Left ventricle myocardium inferior (tissue), 1 donor: ENCODE measurements at regions not wholly inside any gene's neighbourhood (a gene's known extent, or its start where the extent isn't known, plus 50 kb on each side); places are given as distances from the start of the nearest gene placed in this dataset.
"Not testable (repeated sequence)": the region's sequence is repeated elsewhere in the genome, so short reads cannot be mapped to it uniquely, and the experiment has no call there.

ENCODE experiments used
- DNase-seq: peaks from one replicate; pipeline ENCODE4 v3.0.0-alpha.2; 2020
- H3K27ac ChIP-seq: fragments of 200-600 bp; replicated peaks from 2 replicates; pipeline ENCODE4 v1.8.0; 2021
- H3K27me3 ChIP-seq: fragments of 200-600 bp; 2 replicates; pipeline ENCODE4 v1.8.0; 2021; ENCODE audit warnings: low read depth
- H3K36me3 ChIP-seq: fragments of 200-600 bp; 2 replicates; pipeline ENCODE4 v1.8.0; 2021
- H3K4me1 ChIP-seq: fragments of 200-600 bp; 2 replicates; pipeline ENCODE4 v1.8.0; 2021
- H3K4me3 ChIP-seq: fragments of 200-600 bp; 2 replicates; pipeline ENCODE4 v1.8.0; 2021; ENCODE audit warnings: mild to moderate bottlenecking, moderate library complexity
- H3K9me3 ChIP-seq: fragments of 200-600 bp; replicated peaks from 2 replicates; pipeline ENCODE4 v1.8.0; 2021
- intact Hi-C: fragments of 100-400 bp; cut with micrococcal nuclease; formaldehyde crosslinking; loops from one replicate; pipeline ENCODE4 v1.11.0; 2022
- TF ChIP-seq, protein P1 (sequence below): fragments of 200-600 bp; IDR thresholded peaks from 2 replicates; pipeline ENCODE4 v1.8.0; 2021; ENCODE audit warnings: antibody characterized with exemption, mild to moderate bottlenecking, borderline replicate concordance
- donor health status: DM: no; HTN: yes; CAD: no; lungs with severe emphysema.

DNA sequence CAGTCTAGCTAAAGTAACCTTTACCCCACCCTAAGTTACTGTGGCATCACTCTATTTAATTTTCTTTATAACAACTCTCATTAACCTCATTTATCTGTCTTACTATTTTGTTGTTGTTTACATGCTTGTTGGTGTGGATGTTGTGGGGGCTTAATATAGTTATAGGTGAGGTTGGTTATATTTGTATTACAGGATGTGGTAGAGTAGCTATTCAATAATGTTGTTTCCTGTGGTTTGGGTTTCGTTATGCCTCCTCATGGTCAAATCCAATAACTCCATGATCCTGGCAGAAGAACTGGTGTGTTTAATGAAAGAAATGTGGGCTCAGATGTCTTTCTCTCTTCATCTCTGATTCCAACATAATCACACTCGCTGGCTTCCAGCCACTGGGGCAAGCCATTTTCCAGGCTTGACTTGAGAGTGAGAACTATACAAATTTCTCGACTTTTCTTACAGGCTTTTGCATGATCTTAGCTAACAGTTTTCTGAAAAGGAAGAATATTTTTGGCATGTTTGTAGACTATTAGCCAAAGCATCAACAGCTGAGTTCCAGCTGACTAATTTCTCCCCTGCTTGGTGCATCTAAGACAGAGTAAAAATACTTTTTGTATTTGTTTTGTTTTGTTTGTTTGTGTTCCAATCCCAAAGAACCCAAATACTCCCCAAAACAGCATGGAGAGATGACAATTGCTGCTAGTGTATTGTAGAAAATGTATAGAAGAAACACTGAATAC is 303.7 kb upstream of the PAPPA start:
- Histone ChIP-seq H3K4me1 (no peaks in the 10 kb centered on the region), H3K27me3 (no peaks in the 10 kb centered on the region), H3K27ac (no peak overlapping the region), H3K9me3 (no peaks in the 10 kb centered on the region), H3K36me3 (no peaks in the 10 kb centered on the region), H3K4me3 (no peak overlapping the region)
- intact Hi-C loops: no loop called here
- DNase-seq: no peak
- TF ChIP-seq, protein P1, sequence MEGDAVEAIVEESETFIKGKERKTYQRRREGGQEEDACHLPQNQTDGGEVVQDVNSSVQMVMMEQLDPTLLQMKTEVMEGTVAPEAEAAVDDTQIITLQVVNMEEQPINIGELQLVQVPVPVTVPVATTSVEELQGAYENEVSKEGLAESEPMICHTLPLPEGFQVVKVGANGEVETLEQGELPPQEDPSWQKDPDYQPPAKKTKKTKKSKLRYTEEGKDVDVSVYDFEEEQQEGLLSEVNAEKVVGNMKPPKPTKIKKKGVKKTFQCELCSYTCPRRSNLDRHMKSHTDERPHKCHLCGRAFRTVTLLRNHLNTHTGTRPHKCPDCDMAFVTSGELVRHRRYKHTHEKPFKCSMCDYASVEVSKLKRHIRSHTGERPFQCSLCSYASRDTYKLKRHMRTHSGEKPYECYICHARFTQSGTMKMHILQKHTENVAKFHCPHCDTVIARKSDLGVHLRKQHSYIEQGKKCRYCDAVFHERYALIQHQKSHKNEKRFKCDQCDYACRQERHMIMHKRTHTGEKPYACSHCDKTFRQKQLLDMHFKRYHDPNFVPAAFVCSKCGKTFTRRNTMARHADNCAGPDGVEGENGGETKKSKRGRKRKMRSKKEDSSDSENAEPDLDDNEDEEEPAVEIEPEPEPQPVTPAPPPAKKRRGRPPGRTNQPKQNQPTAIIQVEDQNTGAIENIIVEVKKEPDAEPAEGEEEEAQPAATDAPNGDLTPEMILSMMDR: no peak

DNA sequence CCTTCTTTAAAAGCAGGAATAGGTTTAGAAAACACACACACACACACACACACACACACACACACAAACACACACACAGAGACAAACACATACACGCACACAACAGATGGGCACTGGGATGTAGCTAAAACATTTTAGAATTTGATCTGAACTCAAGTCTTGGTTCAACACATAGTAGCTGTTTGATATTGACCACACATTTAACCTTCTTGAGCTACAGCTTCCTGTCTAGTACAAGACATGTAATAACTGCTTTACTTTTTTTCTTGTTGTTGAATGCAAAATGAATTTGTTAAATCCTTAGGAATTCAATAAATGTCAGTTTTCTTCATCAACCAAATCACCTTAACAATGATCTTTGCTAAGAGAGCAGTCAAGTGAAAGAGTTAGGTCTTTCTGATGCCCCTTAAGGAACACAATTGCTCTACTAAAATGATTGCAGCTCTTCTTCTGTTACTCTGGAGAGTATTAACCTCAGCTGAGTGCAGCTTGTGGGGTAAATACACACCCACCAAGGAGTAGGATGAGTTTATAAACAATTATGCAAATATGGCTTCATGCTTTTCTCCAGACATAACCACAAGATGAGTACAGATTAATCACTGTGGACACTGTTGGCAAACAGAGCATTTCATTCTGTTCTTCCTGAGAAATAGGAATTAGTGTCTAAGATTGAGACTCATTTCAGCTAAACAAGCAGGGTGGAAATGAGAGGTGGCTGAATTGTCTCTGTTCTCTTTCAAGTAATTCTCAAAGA is 302.9 kb upstream of the PAPPA start:
- no peaks in the 10 kb centered on the region for H3K4me1 ChIP-seq
- TF ChIP-seq, protein P1: no peak
- no peaks in the 10 kb centered on the region for H3K9me3 ChIP-seq
- DNase-seq: no peak
- no peaks in the 10 kb centered on the region for H3K36me3 ChIP-seq
- H3K27ac ChIP-seq: no peak overlapping the region
- H3K27me3 ChIP-seq: no peaks in the 10 kb centered on the region
- no peak overlapping the region for H3K4me3 ChIP-seq
- intact Hi-C loops: no loop called here

DNA sequence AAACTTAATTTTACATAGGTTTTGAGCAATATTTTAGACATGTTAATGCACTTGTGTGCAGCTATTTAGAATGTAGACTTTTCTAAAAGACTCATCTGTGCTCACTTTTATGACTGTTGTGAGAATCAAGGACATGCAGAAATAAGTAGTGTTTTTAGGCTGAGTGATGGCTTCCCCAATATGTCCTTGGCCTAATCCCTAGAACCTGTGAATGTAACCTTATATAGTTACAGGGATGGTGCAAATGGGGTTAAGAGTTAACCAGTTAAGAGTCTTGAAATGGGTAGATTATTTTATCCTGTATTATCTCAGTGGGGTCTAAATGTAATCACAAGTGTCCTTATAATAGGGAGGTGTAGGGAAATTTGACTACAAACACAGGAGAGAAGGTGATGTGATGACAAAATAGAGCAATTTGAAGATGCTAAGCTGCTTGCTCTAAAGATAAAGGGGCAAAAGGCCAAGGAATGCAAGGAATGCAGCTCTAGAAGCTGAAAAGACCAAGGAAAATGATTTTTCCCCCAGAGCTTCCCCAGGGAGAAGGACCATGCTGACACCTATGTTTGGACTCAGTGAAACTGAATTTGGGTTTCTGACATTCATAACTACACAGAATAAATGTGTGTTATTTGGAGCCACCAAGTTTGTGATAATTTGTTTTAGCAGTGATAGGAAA is 298.0 kb upstream of the PAPPA start:
- no peak for DNase-seq
- Histone ChIP-seq H3K4me3 (no peak overlapping the region), H3K27me3 (no peaks in the 10 kb centered on the region), H3K4me1 (no peaks in the 10 kb centered on the region), H3K27ac (no peak overlapping the region), H3K9me3 (no peaks in the 10 kb centered on the region), H3K36me3 (no peaks in the 10 kb centered on the region)
- intact Hi-C loops: no loop called here
- TF ChIP-seq, protein P1: no peak

DNA sequence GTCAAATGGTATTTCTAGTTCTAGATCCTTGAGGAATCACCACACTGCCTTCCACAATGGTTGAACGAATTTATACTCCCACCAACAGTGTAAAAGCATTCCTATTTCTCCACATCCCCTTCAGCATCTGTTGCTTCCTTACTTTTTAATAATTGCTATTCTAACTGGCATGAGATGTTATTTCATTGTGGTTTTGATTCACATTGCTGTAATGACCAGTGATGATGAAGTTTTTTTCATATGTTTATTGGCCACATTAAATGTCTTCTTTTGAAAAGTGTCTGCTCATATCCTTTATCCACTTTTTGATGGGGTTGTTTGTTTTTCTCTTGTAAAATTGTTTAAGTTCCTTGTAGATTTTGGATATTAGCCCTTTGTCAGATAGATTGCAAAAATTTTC is 295.2 kb upstream of the PAPPA start:
- H3K27me3 ChIP-seq, H3K4me3 ChIP-seq, H3K9me3 ChIP-seq, H3K27ac ChIP-seq, H3K4me1 ChIP-seq, H3K36me3 ChIP-seq, DNase-seq, intact Hi-C loops: not testable (repeated sequence)

DNA sequence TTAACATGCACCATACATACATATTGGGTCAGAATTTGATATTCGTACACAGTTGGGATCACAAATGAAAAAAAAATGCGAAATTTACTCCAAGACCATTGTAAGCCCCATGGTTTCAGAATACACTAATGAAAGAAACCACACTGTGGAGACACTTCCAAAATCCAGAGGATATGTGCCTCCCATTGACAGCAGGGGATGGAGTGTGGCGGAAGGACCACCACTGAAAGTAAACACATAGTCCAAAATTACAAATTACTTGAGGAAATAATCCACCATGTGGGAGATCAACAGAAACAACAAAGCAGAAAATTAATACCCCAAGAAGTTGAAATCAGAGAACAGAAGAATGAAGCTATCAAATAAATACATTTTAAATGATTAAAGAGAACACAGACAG is 291.6 kb upstream of the PAPPA start:
- Histone ChIP-seq H3K9me3 (no peaks in the 10 kb centered on the region), H3K4me3 (no peak overlapping the region), H3K36me3 (no peaks in the 10 kb centered on the region), H3K27me3 (no peaks in the 10 kb centered on the region), H3K27ac (no peak overlapping the region), H3K4me1 (no peaks in the 10 kb centered on the region)
- intact Hi-C loops: no loop called here
- no peak for DNase-seq
- TF ChIP-seq, protein P1: no peak
